Testis (tissue), 2 donors: ENCODE measurements at regions not wholly inside any gene's neighbourhood (a gene's known extent, or its start where the extent isn't known, plus 50 kb on each side); places are given as distances from the start of the nearest gene placed in this dataset.
"Not testable (repeated sequence)": the region's sequence is repeated elsewhere in the genome, so short reads cannot be mapped to it uniquely, and the experiment has no call there.

Source experiments
- DNase-seq: peaks from one replicate; pipeline ENCODE4 v3.0.0-alpha.2; 2019
- H3K27ac ChIP-seq, 2 donors: fragments of 200-600 bp; sonication (generic); one replicate each; pipeline ENCODE4 v1.5.1; 2019
- H3K27me3 ChIP-seq: fragments of 200-600 bp; sonication (generic); one replicate; pipeline ENCODE4 v1.5.1; 2019
- H3K36me3 ChIP-seq: fragments of 200-600 bp; sonication (generic); one replicate; pipeline ENCODE4 v1.5.1; 2017; ENCODE audit warnings: low read depth; ENCODE audit errors: missing control alignments
- H3K4me1 ChIP-seq: fragments of 200-600 bp; sonication (generic); one replicate; pipeline ENCODE4 v1.5.1; 2019
- H3K4me3 ChIP-seq, 2 donors: fragments of 200-600 bp; sonication (generic); one replicate each; pipeline ENCODE4 v1.5.1; 2017 to 2019
- H3K9me3 ChIP-seq: fragments of 200-600 bp; sonication (generic); one replicate; pipeline ENCODE4 v1.5.1; 2017
- CTCF ChIP-seq, 3 experiments: fragments of 450-650 bp in 2 of 3; fragments of 200-600 bp in 1 of 3; sonication (generic) in 1 of 3; IDR thresholded peaks; one replicate each; pipeline ENCODE4 v1.5.1; 2016 to 2019; ENCODE audit warnings: antibody characterized with exemption in 3 of 3, mild to moderate bottlenecking in 2 of 3, moderate library complexity in 1 of 3
- POLR2A ChIP-seq: fragments of 450-650 bp; IDR thresholded peaks from one replicate; pipeline ENCODE4 v1.6.1; 2017; ENCODE audit warnings: antibody characterized with exemption, mild to moderate bottlenecking, moderate library complexity
- WGBS, 2 donors: methylation state at CpG; one replicate each; pipeline ENCODE4 v1.1.5; 2018; 5-methylcytosine and 5-hydroxymethylcytosine counted together
- intact Hi-C: fragments of 100-400 bp; cut with DNase I; formaldehyde crosslinking; loops from one replicate; pipeline ENCODE4 v1.15.1; 2023; ENCODE audit warnings: low total_unique reads

GRCh38 chr15:72844067-72844466, 60.5 kb upstream of the ADPGK start:
- no peaks in the 10 kb centered on the region for H3K4me1 ChIP-seq
- H3K36me3 ChIP-seq = no peaks in the 10 kb centered on the region
- no peaks in the 10 kb centered on the region for H3K27me3 ChIP-seq
- TF ChIP-seq CTCF (IDR thresholded peaks at IDR 0.05) = no peak
- intact Hi-C loops = no loop called here
- no peaks in the 10 kb centered on the region for H3K9me3 ChIP-seq
- no peak for DNase-seq
- no peak overlapping the region for H3K4me3 ChIP-seq
- 88 to 93% methylated on average over 1 of the region's 1 CpG for WGBS, 2 donors
- H3K27ac ChIP-seq = no peak overlapping the region

- DNase-seq, H3K4me3 ChIP-seq, intact Hi-C loops, H3K36me3 ChIP-seq, H3K4me1 ChIP-seq, H3K27ac ChIP-seq, H3K9me3 ChIP-seq, H3K27me3 ChIP-seq: not testable (repeated sequence)
- WGBS, 2 donors = 95 to 98% methylated on average over 4 of the region's 4 CpGs
Measured at GRCh38 chr15:72843340-72843739, 59.8 kb upstream of the ADPGK start.

GRCh38 chr15:72840114-72840513, 56.6 kb upstream of the ADPGK start:
- Histone ChIP-seq H3K4me3 (no peak overlapping the region), H3K36me3 (no peaks in the 10 kb centered on the region), H3K27me3 (no peaks in the 10 kb centered on the region), H3K9me3 (no peaks in the 10 kb centered on the region), H3K4me1 (no peaks in the 10 kb centered on the region), H3K27ac (no peak overlapping the region)
- TF ChIP-seq CTCF (IDR thresholded peaks at IDR 0.05) (no peak), POLR2A (no peak)
- DNase-seq = no peak
- intact Hi-C loops = no loop called here
- WGBS, 2 donors = 87 to 88% methylated on average over 7 of the region's 7 CpGs

- intact Hi-C loops = no loop called here
- Histone ChIP-seq H3K9me3 (no peaks in the 10 kb centered on the region), H3K36me3 (no peaks in the 10 kb centered on the region), H3K4me1 (no peaks in the 10 kb centered on the region), H3K4me3 (no peak overlapping the region), H3K27me3 (no peaks in the 10 kb centered on the region), H3K27ac (no peak overlapping the region)
- TF ChIP-seq CTCF (IDR thresholded peaks at IDR 0.05) (no peak), POLR2A (no peak)
- peak; percentile 15 for DNase-seq
- WGBS, 2 donors = 42 to 71% methylated on average over 5 of the region's 5 CpGs
Measured at GRCh38 chr15:72838311-72838731, 54.8 kb upstream of the ADPGK start.

- H3K27ac ChIP-seq = no peak overlapping the region
- no peaks in the 10 kb centered on the region for H3K9me3 ChIP-seq
- no peaks in the 10 kb centered on the region for H3K27me3 ChIP-seq
- no peak overlapping the region for H3K4me3 ChIP-seq
- no peak for DNase-seq
- intact Hi-C loops = no loop called here
- no peaks in the 10 kb centered on the region for H3K4me1 ChIP-seq
- H3K36me3 ChIP-seq = no peaks in the 10 kb centered on the region
- TF ChIP-seq POLR2A (no peak), CTCF (IDR thresholded peaks at IDR 0.05) (no peak)
- 72 to 73% methylated on average over 6 of the region's 6 CpGs for WGBS, 2 donors
Measured at GRCh38 chr15:72836676-72837330, 53.2 kb upstream of the ADPGK start.
